ENCODE measurements at regions not wholly inside any gene's neighbourhood (a gene's known extent, or its start where the extent isn't known, plus 50 kb on each side); places are given as distances from the start of the nearest gene placed in this dataset.
"Not testable (repeated sequence)": the region's sequence is repeated elsewhere in the genome, so short reads cannot be mapped to it uniquely, and the experiment has no call there.

GRCh38 chr5:28947865-28948264, 1909.5 kb upstream of the CDH9 start:
- ATAC-seq (no peak), DNase-seq (no peak)
- Mint-ChIP-seq H3K27me3 (no peaks in the 10 kb centered on the region), H3K4me3 (no peak overlapping the region), H3K36me3 (ENCODE audit: low read depth) (no peaks in the 10 kb centered on the region), H3K9me3 (peaks cover 13% of the 10 kb centered on the region), H3K27ac (no peak overlapping the region), H3K4me1 (ENCODE audit: low read depth) (no peaks in the 10 kb centered on the region)
- no peak for TF ChIP-seq CTCF (IDR thresholded peaks at IDR 0.05)
- CTCF ChIA-PET: no interaction called here
- POLR2A ChIA-PET: no interaction called here
- intact Hi-C loops (cut with micrococcal nuclease): no loop called here

GRCh38 chr5:28945859-28946258, 1907.5 kb upstream of the CDH9 start:
- H3K27ac Mint-ChIP-seq: no peak overlapping the region
- no peak for DNase-seq

GRCh38 chr5:28929366-28929765, 1891.0 kb upstream of the CDH9 start:
- H3K4me1 Mint-ChIP-seq (ENCODE audit: low read depth); POLR2A ChIA-PET; DNase-seq; ATAC-seq; H3K4me3 Mint-ChIP-seq; CTCF ChIA-PET; H3K27me3 Mint-ChIP-seq; intact Hi-C loops (cut with micrococcal nuclease); H3K36me3 Mint-ChIP-seq (ENCODE audit: low read depth); H3K27ac Mint-ChIP-seq: not testable (repeated sequence)
- H3K9me3 Mint-ChIP-seq: peaks cover 13% of the 10 kb centered on the region

More at GRCh38 chr5:28945859-28946258, 1907.5 kb upstream of the CDH9 start:
- Mint-ChIP-seq H3K4me1 (ENCODE audit: low read depth) (no peaks in the 10 kb centered on the region), H3K9me3 (peaks cover 11% of the 10 kb centered on the region), H3K4me3 (no peak overlapping the region), H3K27me3 (no peaks in the 10 kb centered on the region), H3K36me3 (ENCODE audit: low read depth) (no peaks in the 10 kb centered on the region)
- ChIA-PET CTCF (no interaction called here), POLR2A (no interaction called here)
- ATAC-seq: no peak
- no peak for TF ChIP-seq CTCF (IDR thresholded peaks at IDR 0.05)
- intact Hi-C loops (cut with micrococcal nuclease): no loop called here

- H3K4me1 Mint-ChIP-seq (ENCODE audit: low read depth); H3K36me3 Mint-ChIP-seq (ENCODE audit: low read depth); POLR2A ChIA-PET; ATAC-seq; H3K4me3 Mint-ChIP-seq; intact Hi-C loops (cut with micrococcal nuclease); H3K27me3 Mint-ChIP-seq; DNase-seq; CTCF ChIA-PET; H3K27ac Mint-ChIP-seq: not testable (repeated sequence)
- peaks cover 13% of the 10 kb centered on the region for H3K9me3 Mint-ChIP-seq
These were observed 1890.0 kb upstream of the CDH9 start for GRCh38 chr5:28928327-28928790.

GRCh38 chr5:28927559-28928326, 1889.4 kb upstream of the CDH9 start:
- POLR2A ChIA-PET: no interaction called here
- H3K27ac Mint-ChIP-seq: no peak overlapping the region
- no peak for ATAC-seq
- H3K4me1 Mint-ChIP-seq (ENCODE audit: low read depth): no peaks in the 10 kb centered on the region
- no peaks in the 10 kb centered on the region for H3K27me3 Mint-ChIP-seq
- CTCF ChIA-PET: no interaction called here
- intact Hi-C loops (cut with micrococcal nuclease): no loop called here
- no peak for DNase-seq
- TF ChIP-seq CTCF (IDR thresholded peaks at IDR 0.05): no peak
- H3K36me3 Mint-ChIP-seq (ENCODE audit: low read depth): peaks cover 1% of the 10 kb centered on the region
- no peak overlapping the region for H3K4me3 Mint-ChIP-seq
- peaks cover 13% of the 10 kb centered on the region for H3K9me3 Mint-ChIP-seq

- ATAC-seq (no peak), DNase-seq (no peak)
- CTCF ChIA-PET: no interaction called here
- intact Hi-C loops (cut with micrococcal nuclease): no loop called here
- H3K4me1 Mint-ChIP-seq (ENCODE audit: low read depth): no peaks in the 10 kb centered on the region
- H3K27ac Mint-ChIP-seq: no peak overlapping the region
- peaks cover 12% of the 10 kb centered on the region for H3K9me3 Mint-ChIP-seq
- H3K27me3 Mint-ChIP-seq: no peaks in the 10 kb centered on the region
- POLR2A ChIA-PET: no interaction called here
- no peak overlapping the region for H3K4me3 Mint-ChIP-seq
- TF ChIP-seq CTCF (IDR thresholded peaks at IDR 0.05): no peak
- H3K36me3 Mint-ChIP-seq (ENCODE audit: low read depth): peaks cover 1% of the 10 kb centered on the region
These were observed 1888.0 kb upstream of the CDH9 start for GRCh38 chr5:28926422-28926821.
